Dermis microvascular lymphatic vessel endothelial cell (primary cell): ENCODE measurements at regions not wholly inside any gene's neighbourhood (a gene's known extent, or its start where the extent isn't known, plus 50 kb on each side); places are given as distances from the start of the nearest gene placed in this dataset.
"Not testable (repeated sequence)": the region's sequence is repeated elsewhere in the genome, so short reads cannot be mapped to it uniquely, and the experiment has no call there.

Experiments
- DNase-seq, 2 donors: peaks; one replicate each; pipeline versions ENCODE4 v3.0.0 to v3.0.0-alpha.2; 2010; ENCODE audit warnings: low read depth in 2 of 2

DNA sequence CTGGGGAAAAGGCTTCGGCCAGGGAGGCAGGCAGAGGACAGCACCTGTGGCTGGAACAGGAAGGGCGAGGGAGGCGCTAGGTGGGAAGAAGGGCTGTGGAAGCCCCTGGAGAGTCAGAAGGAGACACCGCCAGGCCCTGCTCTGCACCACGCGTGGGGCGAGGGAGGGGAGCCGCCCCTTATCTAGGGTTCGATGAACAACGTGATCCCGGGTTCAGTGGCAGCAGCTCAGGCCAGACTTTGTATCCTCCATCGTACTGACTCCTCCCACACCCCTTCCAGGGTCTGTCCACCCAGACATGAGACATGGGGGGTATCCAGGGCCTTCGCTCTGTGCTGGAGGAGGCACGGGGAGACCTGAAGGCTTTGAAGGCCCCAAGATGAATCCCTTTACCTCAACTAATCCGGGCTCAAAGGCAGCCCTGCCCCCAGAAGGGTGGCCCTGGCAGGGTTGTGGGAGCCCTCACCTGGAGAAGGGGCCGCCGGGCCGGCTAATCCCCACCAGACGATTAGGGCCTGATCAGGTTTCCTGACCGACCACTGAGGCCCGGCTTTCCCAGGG, 110.8 kb downstream of the PDGFA start:
- no peak for DNase-seq

DNA sequence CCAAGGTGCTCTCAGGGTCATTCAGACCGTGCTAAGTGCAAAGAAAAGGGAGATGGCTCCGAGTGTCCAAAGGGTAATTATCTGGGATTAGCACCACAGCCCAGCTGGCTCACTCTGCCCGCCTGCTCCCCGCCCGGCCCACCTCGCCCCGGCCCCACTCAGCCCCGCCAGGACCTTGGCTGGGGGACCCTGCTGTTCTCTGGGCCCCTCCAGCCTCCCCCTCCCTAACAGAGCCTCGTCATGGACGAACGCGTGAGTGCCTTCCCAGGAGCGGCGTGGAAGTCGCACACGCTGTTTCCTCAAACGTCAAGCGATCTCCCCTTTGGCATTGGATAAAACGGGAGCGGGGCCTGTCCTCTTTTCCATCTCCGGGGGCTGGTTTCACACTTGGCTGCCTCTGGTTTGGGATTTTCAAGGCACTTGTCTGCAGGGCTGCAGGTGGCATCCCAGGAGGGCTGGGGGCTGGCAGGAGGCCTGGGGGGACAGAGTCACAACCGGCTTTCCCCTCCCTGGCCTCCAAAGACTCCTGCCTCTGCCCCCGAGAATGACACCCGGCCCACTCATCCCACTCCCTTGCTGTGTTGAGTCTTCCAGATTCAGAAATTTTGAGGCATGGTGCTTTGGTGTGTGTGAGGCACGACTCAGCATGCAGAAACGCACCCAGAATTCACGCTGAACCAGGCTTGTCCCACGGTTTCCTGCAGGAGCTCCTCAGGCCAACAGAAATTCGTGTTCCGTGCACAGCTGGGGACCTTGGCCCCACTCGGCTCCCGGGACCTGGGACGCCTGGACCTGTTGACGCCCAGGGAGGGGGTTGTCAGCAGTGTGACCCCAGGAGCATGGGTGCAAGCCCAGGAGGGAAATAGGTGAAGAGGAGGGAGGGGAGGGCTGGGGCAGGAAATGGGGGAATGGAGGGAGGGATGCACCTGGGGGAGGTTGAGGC, 110.0 kb downstream of the PDGFA start:
- no peak for DNase-seq

DNA sequence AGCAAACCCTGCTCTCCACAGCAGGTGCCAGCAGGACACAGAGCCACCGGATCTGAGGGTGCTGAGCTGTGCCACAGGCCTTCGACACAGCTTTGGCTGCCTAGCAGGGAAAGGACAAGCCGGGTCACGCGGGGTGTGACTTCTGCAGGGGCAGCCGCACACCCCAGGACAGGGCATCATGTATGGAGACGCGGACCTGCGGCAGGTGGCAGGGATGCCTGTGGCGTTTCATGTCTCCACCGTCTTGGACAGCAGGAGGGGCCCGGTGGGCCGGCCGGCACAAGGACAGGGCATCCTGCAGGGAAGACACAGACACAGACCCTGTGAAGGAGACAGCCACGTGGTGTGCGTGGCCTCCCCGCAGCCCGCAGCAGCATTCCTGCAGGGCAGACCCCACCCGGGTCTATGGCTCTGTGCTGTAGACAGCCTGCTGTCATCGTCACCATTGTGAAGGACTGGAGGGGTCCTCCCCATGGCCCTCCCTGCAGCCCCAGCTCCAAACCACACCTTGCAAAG, 109.2 kb downstream of the PDGFA start:
- no peak for DNase-seq

DNA sequence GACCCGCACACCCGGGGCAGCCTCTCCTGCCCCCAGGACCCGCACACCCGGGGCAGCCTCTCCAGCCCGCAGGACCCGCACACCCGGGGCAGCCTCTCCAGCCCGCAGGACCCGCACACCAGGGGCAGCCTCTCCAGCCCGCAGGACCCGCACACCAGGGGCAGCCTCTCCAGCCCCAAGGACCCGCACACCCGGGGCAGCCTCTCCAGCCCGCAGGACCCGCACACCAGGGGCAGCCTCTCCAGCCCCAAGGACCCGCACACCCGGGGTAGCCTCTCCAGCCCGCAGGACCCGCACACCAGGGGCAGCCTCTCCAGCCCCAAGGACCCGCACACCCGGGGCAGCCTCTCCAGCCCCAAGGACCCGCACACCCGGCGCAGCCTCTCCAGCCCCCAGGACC, 108.5 kb downstream of the PDGFA start:
- not testable (repeated sequence) for DNase-seq

DNA sequence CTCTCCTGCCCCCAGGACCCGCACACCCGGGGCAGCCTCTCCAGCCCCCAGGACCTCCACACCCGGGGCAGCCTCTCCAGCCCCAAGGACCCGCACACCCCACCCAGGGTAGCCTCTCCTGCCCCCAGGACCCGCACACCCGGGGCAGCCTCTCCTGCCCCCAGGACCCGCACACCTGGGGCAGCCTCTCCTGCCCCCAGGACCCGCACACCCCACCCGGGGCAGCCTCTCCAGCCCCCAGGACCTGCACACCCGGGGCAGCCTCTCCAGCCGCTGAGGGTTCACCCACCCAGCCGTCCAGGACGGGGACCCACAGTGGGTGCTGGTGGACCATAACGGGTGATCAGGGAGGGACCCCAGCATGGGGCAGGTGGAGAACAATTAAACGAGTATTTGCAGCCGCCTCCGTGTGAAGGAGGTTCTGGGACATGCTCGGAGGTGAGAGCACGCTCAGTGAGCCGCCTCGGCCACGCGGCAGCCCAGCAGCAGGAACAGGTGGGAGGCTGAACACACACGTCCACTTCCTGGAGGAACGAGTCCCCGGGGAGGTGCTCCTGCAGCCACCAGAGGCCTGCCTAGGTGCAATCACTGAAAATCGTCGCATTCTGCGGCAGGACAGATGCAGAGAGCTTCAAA, 107.9 kb downstream of the PDGFA start:
- no peak for DNase-seq

DNA sequence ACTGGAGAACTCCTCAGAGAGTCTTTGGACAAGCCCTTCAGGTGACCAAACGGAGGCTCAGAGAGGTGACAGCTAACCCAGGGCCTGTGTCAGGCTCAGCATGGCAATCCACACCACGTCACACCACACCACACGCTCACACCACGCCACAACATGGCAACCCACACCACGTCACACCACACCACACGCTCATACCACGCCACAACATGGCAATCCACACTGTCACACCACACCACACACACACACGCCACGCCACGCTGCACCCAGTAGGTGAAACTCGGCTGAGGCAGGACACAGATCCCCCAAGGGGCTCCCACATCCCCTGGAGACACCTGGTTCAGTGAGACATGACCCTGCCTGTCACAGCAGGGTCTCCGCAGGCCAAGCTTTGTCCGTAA, 107.3 kb downstream of the PDGFA start:
- no peak for DNase-seq

DNA sequence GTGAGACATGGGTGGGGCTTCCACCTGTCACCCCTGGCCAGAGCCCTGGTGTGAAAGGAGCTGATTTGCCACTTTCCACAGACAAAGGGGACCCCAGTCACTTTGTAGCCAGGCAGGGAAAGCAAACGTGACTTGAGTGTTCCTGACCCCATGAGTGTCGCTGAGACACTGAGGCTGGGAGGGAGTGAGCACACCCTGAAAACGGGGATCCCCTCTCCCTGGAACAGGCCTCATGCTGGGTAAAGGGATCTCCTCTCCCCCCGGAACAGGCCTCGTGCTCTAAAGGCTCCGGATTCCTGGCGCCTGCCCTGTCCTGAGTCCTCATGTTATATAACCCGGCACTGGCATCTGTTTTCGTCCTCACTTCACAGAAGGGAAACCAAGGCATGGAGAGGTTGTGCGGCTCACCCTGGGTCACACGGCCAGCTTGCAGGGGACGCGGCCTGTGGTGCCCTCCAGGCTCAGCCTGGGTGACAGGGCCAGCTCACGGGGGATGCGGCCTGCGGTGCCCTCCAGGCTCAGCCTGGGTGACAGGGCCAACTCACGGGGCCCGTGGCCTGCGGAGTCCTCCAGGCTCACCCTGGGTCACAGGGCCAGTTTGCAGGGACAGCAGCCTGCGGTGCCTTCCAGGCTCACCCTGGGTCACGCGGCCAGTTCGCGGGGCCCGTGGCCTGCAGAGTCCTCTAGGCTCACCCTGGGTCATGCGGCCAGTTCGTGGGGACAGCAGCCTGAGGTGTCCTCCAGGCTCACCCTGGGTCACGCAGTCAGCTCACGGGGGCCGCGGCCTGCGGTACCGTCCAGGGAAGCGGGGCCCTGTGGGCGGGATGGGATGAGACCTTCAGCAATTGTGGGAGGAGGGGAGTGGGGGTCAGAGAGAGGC, 104.7 kb downstream of the PDGFA start:
- DNase-seq = no peak

DNA sequence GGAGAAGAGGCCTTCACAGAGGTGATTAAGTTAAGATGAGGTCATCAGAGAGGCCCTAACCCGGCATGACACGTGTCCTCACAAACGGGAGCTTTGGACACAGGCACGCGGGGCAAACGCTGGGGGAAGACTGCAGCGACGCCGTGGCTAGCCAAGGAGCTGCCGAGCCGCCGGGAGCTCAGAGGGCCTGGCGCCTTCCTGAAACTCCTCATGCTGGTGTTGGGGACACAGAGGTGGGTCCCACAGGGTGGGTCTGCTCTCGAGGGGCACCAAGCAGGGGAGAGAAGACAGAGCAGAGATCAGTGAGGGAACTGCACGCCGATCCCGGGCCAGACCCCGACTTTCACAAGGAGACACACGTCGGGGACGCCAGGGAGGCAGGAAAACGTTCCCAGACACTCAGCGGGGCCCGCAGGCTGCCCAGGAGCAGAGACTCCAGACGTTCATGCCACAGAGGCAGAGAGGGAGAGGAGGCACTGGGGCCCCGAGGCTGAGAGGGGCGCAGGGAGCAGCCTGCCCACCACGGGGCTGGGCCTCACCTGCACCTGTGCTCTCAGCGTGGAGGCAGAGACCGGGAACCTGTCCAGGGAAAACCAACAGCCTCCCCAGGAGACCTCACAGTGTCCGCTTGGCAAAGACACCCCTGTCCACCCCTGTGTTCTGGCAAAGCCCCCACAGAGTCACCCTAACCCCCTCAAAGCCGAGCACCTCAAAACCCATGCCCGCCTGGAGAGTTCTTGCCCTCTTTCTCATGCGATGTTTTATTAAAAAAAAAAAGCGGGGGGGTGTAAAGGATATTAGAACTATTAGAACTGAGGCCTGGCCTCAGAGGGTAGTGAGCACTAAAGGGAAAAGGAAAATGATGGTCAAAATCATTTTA, 103.8 kb downstream of the PDGFA start:
- no peak for DNase-seq

DNA sequence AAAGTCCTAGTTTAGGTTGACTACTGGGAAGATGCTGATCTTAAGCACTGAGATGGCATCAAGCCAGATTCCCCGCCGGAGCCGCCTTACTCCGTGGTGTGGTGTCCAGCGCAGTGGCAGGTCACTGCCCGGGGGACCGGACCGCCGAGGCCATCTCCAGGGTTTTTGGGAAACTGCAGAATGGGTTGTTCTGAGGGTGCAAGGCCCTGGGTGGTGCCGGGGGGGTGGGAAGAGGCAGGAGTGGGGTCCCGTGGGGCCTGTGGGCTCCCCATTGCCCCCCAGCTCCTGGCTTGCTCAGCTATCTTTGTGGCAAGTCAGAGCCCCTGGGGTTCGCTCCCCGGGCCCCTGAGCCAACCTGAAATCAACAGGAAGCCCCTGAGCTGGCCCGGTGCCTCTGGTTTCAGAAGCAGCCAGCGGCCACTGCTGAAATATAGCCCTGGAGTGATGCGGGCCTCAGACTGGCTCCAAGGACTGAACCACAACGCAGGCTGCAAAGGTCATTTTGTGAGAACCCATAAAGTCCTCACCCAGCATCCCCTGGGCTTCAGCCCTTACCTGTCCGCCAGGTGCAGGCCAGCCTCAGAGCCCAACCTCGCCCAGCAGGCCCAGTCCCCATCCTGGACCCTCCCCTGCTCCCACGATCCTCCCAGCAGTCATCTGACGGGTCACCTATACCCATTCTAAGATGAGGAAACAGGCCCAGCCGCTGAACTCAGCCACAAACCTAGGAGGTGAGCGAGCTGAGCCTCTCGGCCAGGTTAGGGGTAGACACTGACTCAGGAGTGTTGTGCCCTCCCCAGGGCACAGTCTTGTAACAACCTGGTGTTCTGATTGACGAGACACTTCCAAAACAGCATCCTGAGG, 102.7 kb downstream of the PDGFA start:
- no peak for DNase-seq

DNA sequence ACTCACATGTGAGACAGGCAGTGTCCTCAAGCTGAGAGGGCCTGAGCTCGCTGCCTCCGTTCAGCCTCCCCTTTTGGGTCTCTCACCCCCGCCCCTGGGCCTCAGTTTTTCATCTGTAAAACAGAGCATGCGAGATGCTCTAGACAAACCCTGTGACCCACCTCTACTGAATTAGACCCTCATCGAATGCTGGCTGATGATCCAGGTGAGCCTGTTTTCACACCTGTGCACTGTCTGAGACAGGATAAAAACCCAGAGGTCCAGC, 102.1 kb downstream of the PDGFA start:
- DNase-seq = no peak

DNA sequence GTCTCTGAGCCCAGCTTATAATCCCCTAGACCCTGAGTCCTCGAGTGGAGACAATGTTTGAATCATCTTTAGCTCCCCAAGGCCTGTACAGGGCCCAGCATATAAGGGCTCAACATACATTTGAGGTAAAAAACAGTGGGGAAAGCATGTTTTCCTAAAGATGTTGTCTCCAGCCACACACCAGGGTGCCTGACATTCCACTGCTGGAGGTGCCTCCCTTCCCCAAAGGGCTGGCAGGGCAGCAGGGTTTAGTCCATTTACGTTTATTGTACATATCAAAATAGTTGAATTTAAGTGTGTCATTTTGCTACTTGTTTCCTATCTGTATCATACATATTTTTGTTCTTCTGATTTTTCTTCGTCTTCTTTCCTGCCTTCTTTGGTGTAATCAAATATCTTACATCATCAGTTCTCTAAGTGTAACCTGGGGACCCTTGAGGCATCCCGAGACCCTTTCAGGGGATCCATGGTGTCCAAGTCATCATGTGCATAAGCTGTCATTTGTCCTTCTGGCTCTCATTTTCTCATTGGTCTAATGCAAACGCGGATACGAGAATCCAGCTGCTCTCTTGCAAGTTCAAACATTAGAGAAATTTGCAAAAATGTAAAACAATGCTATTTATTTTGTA, 101.6 kb downstream of the PDGFA start:
- DNase-seq = no peak

DNA sequence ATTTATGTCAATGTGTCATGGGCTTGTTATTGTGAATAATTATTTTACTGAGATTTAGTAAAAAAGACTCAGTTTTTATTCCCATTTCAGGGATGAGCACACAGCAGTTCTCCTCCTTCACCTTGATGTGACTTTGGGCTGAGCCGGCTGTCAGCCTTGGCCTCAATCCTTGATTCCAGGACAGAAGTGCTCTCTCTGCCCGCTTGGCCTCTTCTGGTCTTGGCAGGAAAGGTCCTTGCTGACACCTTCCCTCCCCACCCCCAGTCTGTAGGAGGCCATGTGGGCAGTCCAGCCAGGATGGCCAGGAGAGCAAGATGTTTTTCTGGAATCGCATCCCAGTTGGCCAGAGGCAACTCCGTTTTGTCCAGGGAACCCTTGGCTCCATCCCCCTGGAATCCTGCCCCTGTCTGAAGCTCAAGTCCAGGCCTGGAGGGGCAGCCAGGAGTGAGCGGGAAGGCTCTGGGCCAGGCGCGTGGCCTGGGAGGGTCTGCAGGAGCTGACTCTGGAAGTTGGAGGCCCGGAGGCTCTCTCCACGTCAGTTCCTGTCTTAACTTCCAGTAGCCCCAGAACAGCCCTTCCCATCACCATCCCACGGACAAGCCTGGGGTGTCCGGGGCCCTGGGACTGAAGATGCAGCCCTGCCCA, 100.9 kb downstream of the PDGFA start:
- no peak for DNase-seq

DNA sequence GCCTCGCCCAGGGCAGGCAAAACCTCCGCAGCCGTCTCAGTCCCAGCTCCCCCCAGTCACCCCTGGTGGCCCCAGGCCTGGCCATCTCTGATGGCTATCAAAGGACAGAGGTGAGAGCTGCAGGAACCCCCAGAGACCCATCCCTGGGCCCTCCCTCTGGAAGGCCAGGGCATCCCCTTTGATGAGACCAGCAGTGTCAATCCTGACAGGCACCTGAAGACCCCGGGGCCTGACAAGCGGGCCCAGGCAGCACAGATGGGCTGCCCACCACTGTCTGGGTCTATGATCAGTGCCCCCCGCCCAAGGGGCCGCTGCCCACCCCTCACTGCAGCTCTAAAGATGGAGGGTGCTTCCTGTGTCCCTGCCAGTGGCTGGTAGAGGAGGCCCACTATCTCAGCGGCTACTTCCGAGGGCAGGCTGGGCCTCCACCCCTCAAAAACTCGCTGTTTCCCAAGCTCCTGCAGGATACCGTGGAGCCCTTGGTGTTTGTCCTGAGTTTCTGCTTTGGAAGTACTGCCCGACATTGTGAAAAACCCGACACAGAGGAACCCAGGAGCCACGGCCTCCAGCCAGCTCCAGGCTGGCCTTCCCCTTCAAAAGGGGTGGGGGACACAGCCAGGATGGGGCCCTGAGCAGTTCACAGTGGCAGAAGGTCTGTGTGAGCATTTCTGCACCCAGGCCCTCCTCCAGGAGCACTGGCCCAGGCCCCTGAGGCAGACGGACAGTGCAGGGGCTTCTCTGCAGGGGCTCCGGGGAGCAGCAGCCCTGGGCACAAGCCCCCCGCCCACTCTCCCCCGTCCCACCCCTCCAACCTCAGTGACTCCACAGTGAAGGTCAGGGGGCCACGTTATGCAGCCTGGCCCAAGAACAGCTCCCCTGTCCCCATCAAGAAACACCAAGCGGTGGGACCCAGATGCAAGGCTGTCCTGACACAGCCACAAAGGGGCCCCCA, 99.2 kb downstream of the PDGFA start:
- DNase-seq = no peak

DNA sequence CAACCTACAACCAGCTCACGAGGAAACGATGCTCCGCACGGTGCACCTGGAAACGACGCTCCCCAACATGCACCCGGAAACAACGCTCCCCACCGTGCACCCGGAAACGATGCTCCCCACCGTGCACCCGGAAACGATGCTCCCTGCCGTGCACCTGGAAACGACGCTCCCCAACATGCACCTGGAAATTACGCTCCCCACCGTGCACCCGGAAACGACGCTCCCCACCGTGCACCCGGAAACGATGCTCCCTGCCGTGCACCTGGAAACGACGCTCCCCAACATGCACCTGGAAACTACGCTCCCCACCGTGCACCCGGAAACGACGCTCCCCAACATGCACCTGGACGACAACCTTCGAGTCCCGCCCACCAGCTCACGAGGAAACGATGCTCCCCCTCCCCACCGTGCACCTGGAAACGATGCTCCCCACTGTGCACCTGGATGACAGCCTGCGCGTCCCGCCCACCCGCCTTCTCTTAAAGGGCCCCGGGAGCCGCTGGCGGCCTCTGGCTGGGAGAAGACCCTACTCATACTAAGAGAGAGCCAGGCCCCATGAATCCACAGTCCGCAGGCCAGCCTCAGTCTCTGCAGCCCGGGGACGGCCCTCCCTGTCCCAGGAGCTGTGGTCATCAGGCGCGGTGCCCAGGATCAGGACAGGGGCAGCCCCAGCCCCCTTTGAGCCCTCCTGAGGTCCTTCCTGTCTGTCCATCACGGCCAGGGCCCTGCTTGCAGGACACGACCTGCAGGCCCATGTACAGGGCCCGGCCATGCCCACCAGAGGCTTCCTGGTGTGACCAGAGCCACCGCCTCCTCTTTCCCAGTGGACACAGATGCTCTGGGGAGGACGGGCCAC, 98.3 kb downstream of the PDGFA start:
- DNase-seq = no peak

DNA sequence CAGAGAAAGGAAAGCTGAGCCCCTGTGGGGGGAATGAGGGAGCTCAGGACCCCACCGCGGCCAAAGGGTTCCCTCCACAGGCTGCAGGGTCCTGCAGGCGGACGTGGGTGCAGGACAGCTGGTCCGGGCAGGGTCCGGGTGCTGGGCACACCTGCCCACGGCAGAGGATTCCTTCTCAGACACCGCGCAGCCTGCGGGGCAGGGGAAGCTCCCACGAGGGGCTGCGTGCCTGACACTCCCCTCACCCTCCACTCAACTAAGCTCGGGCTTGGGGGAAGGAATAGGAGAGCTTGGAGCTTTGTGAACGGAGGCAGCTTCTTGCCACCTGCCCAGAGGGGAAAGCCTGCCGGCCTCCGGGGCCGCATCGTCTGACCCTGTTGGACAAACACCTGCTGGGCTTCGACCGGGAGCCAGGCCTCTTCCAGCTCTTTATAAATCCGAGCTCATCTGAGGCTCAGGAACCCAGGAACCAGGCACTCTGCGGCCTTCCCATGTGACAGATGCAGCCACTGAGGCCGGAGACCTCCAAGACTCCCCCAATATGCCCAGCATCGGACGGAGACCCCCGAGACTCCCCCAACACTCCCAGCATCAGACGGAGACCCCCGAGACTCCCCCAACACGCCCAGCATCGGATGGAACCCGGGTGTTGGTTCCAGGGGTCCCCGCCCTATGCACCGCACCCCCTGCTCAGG, 97.3 kb downstream of the PDGFA start:
- no peak for DNase-seq

DNA sequence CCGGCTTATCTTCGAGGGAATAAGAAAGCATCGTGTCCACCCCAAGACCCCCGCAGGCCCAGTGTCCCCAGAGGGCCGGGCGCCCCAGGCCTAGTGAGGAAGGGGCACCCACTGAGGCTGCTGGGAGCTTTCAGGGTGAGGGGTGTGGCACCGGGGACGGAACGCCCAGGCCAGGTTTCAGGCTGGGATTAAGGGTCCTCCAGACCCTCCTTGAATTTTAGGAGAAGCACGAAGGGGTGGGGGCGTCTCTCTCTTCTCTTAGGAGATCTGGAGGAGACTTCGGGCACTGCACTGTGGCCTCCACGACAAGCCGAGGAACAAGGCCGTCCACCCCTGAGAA, 96.8 kb downstream of the PDGFA start:
- DNase-seq = no peak
